HG02970 (cell line): ENCODE measurements at regions not wholly inside any gene's neighbourhood (a gene's known extent, or its start where the extent isn't known, plus 50 kb on each side); places are given as distances from the start of the nearest gene placed in this dataset.
"Not testable (repeated sequence)": the region's sequence is repeated elsewhere in the genome, so short reads cannot be mapped to it uniquely, and the experiment has no call there.

Experiments
- ATAC-seq: cut with Tn5 transposase; IDR thresholded peaks from one replicate; pipeline ENCODE4 v1.9.1; 2021; ENCODE audit warnings: mild to moderate bottlenecking, moderate library complexity, moderate number of reproducible peaks; ENCODE audit not compliant: unreplicated experiment, low FRiP score

DNA sequence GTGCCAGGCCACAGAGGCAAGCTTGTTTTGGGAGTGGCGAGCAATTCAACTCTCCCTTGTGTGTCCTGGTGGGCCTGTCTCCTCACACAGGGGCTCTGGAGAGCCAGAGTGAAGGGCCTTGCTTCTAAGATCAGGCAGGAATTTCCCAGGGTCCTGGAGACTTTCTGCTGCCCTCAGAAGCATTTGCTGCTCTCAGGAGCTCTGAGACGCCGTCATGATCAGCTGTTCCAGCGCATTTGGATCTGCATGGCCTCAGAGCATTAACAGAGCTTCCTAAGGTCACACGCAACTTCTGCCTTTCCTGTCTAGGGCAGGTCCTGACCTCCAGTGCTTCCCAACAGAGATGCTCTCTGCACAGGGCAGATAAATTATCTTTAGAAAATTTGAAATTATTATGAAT, 52.2 kb upstream of the C10orf90 start:
- ATAC-seq: no peak

DNA sequence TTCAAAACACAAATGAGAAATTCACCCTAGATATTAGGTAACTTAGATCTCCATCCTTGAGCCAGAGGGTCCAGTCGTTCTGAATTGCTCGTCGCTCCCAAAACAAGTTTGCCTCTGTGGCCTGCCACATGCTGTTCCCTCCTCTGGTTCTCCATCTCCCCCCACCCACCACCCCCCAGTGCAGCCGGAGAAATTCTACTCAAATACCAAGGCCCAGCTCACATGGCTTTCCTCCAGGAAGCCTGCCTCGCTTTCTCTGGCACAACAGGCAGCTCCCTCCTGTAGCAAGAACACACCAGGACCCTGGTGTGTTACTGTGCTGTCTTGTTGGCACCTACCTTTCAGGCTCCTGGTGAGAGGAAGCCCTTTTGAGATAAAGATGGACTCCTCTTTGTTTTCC, 52.7 kb upstream of the C10orf90 start:
- ATAC-seq: no peak

DNA sequence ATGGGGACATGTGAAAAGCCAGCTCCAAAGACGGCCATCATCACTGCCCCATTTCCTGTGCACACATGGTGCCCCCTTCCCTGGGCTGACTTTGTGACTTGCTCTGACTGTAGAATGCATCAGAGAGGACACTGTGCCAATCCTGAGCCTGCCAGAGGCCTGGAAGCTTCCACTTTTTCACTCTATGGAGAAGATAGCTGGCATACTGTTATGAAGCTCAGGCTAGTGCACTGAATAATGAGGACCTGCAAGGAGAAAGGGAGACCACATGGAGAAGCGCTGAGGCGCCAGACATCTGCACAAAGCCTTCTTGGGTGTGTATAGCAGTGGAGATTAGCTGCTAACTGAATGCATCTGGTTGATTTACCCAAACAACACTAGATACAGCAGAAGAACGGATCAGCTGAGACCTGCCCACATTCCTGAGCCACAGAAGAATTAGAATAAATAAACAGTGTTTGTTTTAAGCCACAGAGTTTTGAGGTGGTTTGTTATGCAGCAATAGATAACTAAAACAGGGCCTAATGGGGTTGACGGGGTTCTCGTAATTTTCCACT, 58.9 kb upstream of the C10orf90 start:
- ATAC-seq: no peak

DNA sequence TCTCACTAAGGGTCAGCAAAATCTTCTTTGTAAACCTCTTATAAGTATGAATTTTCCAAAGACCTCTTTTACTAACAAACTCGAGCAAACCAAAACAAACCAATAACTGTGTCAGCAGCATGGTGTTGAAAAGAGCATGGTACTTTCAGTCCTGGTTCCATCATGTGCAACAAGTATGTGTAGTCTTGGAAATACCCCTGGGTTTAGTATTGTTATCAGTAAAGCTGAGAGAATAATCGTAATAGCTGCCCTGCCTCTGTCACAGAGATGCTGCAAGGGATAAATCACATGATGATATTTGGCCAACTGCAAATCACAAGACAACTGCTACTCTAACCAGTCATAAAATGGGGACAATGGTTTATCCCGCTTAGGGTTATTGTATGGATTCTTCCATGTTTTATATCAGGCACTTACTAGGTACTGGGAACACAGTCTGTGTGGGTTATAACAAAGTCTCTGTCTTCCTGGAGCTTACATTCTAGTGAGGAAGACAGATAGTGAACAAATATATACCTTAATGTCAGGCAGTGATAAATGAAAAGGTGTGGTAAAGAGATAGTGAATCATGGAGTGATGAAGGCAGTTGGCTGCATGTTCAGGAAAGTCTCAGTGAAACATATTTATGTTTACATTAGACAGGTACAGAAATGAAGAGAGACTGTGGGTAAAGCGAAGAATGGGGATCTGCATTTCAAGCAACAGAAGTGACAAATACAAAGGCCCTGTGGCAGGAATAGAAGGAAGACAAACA, 60.5 kb upstream of the C10orf90 start:
- ATAC-seq: no peak

DNA sequence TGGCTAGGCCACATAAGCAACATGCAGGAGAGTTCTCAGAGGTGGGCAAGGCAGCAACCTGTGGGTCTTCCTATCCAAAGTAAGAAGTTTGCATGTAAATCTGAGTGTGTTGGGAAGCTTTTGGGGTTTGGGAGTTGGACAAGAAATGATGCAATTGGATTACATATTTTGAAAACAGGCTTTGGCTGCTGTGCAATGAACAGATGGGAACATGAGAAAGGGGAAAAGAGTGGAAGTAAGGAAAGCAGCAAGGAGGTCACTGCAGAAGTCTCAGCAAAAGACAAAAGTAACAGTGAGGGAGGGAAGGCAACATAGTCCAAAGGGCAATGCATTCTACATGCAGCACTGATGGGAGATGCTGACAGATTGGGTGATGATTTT, 61.1 kb upstream of the C10orf90 start:
- no peak for ATAC-seq

DNA sequence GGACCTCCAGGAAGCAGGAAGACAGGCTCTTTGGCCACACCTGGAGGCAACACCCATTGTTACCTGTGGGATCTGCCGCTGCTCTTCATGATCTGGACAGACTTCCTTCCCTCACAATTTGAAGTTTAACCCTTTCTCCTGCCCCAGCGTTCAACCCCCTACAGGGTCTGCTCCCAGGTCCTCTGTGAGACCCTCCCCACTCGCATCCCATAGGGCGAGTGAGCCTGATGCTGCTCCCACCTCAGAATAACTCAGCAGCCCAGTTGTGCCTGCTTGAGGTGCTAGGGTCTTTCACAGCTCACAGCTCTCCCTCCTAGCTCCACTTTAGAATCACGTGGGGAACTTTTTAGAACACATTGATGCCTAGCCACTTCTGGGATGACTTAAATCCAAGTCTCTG, 61.8 kb upstream of the C10orf90 start:
- ATAC-seq: no peak

DNA sequence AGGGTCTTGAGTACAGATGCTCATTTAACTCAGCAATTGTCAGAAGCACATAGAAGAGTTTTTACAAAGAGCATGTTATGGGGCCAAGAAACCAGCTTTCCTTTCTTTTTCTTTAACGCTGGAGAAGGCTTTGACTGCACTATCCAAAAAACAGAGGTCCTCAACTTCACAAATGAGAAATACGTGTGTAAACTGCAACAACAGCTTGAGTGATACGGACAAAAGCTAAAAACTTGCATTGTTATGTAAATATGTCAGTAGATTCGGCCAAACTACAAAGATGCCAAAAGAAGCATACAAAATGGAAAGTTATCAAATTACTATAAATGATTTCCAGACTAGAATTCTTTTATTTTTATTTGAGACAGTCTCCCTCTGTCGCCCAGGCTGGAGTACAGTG, 62.4 kb upstream of the C10orf90 start:
- ATAC-seq: no peak

DNA sequence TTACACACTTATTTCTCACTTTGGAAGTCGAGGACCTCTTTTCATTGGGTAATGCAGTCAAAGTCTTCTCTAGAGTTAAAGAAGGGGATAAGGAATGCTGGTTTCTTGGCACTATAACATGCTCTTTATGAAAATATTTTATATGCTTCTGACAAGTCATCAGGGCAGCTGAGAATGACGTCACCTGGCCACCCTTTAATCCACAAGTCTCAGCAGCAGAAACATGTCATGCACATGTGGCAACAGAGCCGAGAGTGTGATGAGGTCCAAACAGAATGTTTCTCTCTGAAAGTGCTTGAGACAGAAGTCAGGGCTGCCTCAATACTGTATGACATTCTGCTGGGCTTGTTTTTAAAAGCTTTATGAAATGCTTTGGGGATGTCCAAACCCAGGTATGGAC, 63.5 kb upstream of the C10orf90 start:
- ATAC-seq: no peak

DNA sequence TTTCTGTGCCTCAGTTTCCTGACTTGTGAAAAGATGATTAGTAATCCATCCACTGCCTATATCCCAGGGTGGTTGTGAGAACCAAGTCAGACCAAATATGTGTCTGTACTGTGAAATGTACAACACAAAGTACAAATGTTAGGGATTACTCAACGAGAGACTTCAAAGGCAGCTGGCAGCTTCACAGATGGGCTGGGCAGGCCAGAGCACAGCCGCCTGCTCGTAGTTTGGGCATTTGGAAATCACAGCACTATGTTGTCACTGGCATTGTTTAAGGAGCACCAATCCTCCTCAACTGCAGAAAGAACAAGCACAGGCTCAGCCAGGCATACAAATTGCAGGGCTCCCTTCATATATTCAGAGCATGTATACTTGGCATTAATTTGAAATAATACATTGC, 64.5 kb upstream of the C10orf90 start:
- no peak for ATAC-seq

DNA sequence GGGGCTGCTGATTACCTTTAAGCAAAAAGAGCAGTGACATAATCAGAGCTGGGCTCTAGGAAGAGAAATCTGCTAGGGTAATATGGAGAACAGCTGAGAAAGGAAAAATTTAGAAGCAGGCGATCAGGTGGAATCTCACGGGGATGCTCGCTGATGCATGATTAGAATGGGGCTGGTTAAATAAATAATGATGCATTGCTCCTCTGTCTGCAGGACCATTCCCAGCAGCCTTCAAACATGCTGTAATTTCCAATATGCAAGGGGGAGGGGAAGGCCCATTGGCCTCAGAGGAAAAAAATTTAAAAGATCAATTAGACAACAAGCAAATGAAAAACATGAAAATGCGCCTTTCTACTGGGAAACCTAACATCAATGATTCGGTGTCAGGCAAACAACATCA, 65.6 kb upstream of the C10orf90 start:
- no peak for ATAC-seq

DNA sequence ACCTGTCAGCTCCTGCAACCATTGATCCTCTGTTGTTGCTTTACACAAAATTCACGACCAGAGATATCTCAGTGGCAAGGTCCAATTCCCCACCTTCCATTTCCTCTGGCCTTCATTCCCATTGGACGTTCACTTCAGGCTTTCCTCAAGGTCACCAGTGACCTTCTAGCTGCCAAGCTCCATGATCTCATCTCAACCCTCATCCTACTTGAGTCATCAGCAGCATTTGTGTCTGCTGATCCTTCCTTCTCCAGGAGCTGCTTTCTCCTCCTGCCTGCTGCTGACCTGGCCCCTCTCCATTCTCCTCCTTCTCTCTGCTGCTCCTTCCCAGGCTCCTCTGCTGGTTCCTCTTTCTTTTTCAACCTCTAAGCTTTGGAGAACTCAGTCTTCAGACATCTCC, 66.2 kb upstream of the C10orf90 start:
- no peak for ATAC-seq

DNA sequence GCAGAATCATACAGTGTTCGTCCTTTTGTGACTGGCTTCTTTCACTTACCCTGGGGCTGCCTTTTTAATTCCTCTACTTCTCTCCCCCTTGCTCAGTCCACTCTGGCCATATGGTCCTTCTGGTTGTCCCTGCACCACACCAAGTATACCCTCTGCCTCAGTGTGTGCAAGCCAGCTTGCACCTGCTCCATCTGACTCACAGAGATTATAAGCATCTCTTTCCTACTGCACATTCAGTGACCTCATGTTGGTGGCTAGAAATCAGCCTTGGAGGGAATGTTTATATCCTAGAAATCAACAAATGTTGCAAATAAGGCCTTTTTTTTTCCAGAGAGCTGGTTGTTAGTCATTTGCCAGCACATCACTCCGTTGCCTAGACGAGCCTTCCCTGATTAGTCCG, 67.5 kb upstream of the C10orf90 start:
- no peak for ATAC-seq

DNA sequence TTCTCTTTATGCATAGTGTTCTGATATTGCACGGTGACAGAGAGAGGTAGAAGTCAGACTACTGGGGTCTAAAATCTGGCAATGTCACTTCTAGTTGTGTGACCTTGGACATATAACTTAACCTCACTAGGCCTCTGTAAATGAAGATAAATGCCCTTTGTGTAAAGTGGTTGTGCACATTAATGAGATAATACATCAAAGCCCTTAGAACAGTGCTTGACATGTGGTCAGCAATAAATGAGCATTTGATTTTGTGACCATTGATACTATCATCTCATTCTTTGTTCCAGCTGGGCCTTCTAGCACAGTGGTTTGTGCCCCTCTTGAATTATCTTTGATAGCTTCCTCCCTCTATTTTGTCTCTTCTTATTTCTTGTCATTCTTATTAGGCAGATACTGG, 74.1 kb upstream of the C10orf90 start:
- no peak for ATAC-seq

DNA sequence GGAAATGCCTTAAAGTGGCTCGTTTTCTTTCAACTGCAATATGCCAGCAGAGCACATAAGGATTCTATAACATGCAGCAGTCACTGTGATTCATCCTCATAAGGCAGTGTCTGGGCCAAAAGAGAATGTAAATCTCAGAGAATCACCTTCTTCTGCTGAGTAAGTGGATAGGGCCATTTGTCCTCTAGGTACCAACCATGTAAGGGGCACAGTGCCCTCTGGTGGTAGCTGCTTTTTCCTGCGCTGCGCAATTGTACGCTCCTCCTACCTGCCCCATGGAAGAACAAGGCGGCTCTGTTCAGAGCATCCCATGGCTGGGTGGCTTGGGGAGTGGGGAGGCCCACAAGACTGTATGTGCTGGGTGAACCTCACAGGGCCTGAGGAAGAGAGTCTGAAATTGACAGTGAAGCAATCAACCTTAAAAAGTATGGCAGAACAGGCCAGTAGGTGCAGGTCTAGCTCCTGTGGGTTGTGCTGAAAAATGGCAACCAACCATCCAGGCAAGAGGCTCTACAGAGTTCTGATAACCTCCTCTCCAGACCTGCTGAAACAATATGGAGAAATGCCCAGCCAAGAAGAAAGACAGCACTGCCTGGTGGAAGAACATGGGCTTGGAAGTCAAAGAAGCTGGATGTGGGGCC, 78.6 kb upstream of the C10orf90 start:
- ATAC-seq: peak; percentile 66

DNA sequence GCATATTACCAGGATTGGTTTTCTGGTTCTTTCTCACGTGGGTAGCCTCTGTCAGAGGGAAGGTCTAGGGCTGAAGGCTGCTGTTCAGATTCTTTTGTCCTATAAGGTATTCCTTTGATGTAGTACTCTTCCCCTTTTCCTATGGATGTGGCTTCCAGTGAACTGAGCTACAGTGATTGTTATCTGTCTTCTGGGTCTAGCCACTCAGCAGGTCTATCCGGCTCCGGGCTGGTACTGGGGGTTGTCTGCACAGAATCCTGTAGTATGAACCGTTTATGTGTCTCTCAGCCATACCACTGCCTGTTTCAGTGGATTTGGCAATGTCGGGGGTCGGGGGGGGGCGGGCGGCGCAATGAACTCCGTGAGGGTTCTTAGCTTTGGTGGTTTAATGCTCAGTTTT, 84.5 kb upstream of the C10orf90 start:
- ATAC-seq: no peak

DNA sequence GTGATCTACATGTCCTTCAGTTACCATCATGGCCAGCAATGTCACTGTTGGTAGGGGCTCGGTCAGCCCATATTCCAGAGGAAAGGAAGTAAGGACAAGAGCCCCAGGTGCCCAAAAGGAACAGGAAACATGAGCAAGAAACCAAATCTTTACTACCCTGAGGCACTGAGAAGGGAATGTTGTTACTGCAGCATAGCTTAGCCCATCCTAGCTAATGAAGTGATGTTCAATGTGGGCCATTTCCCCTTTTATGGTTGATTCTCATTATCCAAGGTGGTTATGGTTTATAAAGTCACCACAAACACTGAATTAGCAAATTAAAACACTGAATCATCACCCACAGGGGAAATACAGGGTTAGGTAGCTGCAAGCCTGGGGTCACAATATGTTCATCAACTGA, 88.4 kb upstream of the C10orf90 start:
- ATAC-seq: no peak

DNA sequence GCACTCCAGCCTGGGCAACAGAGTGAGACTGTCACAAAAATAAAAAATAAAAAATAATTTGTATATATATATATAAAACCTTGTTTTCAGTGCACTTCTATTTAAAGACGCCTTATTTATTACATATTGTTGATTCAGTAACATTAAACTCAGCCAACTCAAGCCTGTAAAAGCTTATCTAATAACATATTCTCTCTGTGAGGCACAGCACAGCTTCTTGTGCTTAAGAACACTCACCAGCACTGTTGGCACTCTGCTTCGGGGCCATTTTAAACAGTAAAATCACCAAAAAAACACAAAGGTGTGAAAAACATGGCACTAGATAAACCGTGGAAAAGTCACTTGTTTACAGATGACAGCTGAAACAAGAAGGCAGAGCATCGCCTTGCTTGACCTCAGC, 89.0 kb upstream of the C10orf90 start:
- no peak for ATAC-seq

DNA sequence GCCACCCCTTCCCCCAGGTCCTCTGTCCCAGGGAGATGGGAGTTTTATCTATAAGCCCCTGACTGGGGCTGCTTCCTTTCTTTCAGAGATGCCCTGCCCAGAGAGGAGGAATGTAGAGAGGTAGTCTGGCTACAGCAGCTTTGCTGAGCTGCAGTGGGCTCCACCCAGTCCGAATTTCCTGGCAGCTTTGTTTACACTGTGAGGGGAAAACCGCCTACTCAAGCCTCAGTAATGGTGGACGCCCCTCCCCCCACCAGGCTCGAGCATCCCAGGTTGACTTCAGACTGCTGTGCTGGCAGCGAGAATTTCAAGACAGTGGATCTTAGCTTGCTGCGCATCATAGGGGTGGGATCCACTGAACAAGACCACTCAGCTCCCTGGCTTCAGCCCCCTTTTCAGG, 96.2 kb upstream of the C10orf90 start:
- ATAC-seq: not testable (repeated sequence)

DNA sequence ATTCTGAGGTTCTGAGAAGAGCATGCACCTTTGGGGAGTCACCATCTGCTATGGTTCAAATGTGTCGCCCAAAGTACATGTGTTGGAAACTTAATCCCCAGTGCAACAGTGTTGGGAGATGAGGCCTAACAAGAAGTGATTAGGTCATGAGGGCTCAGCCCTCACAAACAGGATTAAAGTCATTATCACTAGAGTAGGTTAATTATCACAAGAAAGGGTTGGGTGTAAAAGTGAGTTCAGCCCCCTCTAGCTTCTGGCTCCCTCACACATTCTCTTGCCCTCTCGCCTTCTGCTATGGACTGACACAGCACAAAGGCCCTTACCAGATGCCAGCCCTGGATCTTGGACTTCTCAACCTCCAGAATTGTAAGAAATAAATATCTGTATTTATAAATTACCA, 100.3 kb upstream of the C10orf90 start:
- no peak for ATAC-seq

DNA sequence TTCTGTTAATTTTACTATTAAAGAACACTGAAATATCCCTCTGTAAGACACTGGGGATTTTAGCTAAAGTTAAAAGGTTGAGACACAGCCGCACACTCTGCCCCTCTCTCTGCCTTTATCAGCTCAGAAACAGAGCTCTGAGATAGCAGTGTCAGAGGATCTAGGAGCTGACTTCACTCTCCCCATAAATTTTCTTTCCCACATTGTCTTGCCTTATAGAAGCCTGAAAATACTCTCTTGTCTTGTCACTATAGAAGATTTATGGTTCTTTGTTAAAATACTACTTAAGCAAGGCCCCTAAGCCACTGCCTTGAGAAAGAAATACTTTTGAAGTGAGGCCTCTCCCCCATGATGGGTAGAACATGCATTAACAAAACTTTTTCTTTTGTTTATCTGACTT, 105.7 kb upstream of the C10orf90 start:
- no peak for ATAC-seq

DNA sequence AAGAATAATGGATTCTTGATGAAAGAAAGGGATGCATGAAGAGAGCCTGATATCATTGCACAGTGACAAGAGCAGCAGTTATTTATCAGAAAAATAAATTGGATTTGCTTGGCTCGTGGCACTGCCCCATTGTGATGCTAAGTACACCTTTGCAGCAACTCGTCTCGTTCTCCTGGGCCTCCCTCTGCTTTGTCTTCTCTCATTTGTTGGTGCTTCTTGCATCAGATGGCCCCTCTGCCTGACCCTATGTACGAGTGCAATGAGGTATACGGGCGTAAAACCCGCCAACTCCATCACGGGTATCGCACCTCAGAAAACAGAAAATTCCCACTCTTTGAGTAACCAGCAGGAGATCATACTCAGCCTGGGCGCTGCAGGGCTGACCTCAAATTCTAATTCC, 107.2 kb upstream of the C10orf90 start:
- ATAC-seq: no peak
